CD14-positive monocyte (primary cell): ENCODE measurements at regions not wholly inside any gene's neighbourhood (a gene's known extent, or its start where the extent isn't known, plus 50 kb on each side); places are given as distances from the start of the nearest gene placed in this dataset.

Experiments
- DNase-seq, 3 donors: peaks; one replicate each; pipeline ENCODE4 v3.0.0-alpha.2; 2011 to 2022
- H2AFZ ChIP-seq: 2 replicates; pipeline ENCODE4 v1.6.0; 2012; ENCODE audit warnings: mild to moderate bottlenecking, low read depth, low read length, inconsistent platforms; ENCODE audit not compliant: insufficient read depth, poor library complexity, severe bottlenecking
- H3K27ac ChIP-seq, 2 donors: 1 replicate in 1 of 2; 2 replicates in 1 of 2; pipeline ENCODE4 v1.5.1; 2012 to 2013; ENCODE audit warnings: low read length in 2 of 2, control low read depth in 1 of 2, inconsistent platforms in 1 of 2, low read depth in 1 of 2, mild to moderate bottlenecking in 1 of 2
- H3K27me3 ChIP-seq, 2 donors: one replicate each; pipeline versions ENCODE4 v1.6.0 to v1.6.1; 2011 to 2013; ENCODE audit warnings: low read length in 2 of 2; ENCODE audit not compliant: control insufficient read depth in 2 of 2, insufficient read depth in 2 of 2
- H3K36me3 ChIP-seq, 2 donors: replicated peaks in 1 of 2; 1 replicate in 1 of 2; 2 replicates in 1 of 2; pipeline versions ENCODE4 v1.5.1 to v1.6.1; 2012 to 2013; ENCODE audit warnings: low read length in 2 of 2, control low read depth in 1 of 2, inconsistent platforms in 1 of 2, mild to moderate bottlenecking in 1 of 2; ENCODE audit not compliant: insufficient read depth in 2 of 2, control insufficient read depth in 1 of 2
- H3K4me1 ChIP-seq, 2 donors: 1 replicate in 1 of 2; 2 replicates in 1 of 2; pipeline versions ENCODE4 v1.5.1 to v1.6.1; 2012 to 2013; ENCODE audit warnings: low read length in 2 of 2, control low read depth in 1 of 2, inconsistent platforms in 1 of 2, mild to moderate bottlenecking in 1 of 2, moderate library complexity in 1 of 2; ENCODE audit not compliant: insufficient read depth in 2 of 2, control insufficient read depth in 1 of 2
- H3K4me2 ChIP-seq: replicated peaks from 2 replicates; pipeline ENCODE3; 2012; ENCODE audit warnings: low read length, moderate library complexity, mild to moderate bottlenecking; ENCODE audit not compliant: poor library complexity, severe bottlenecking; ENCODE audit errors: extremely low read depth
- H3K4me3 ChIP-seq, 3 experiments: fragments of 200-600 bp in 1 of 3; sonication (generic) in 1 of 3; replicated peaks in 1 of 3; 1 replicate in 2 of 3; 2 replicates in 1 of 3; pipeline ENCODE4 v1.5.1; 2011 to 2013; ENCODE audit warnings: low read length in 3 of 3, mild to moderate bottlenecking in 3 of 3, control low read depth in 2 of 3, low read depth in 2 of 3, inconsistent platforms in 1 of 3, moderate library complexity in 1 of 3
- H3K79me2 ChIP-seq: 2 replicates; pipeline ENCODE4 v1.6.0; 2012; ENCODE audit warnings: mild to moderate bottlenecking, control low read depth, inconsistent platforms, low read length, moderate library complexity; ENCODE audit not compliant: insufficient read depth
- H3K9ac ChIP-seq: 2 replicates; pipeline ENCODE4 v1.6.0; 2017; ENCODE audit warnings: low read length, mild to moderate bottlenecking; ENCODE audit not compliant: insufficient read depth, poor library complexity, severe bottlenecking
- H3K9me3 ChIP-seq, 2 donors: replicated peaks in 1 of 2; 1 replicate in 1 of 2; 2 replicates in 1 of 2; pipeline versions ENCODE4 v1.5.1 to v1.6.1; 2012 to 2013; ENCODE audit warnings: low read length in 2 of 2, control low read depth in 1 of 2; ENCODE audit not compliant: control insufficient read depth in 1 of 2, insufficient read depth in 1 of 2
- H4K20me1 ChIP-seq: 2 replicates; pipeline ENCODE4 v1.6.0; 2012; ENCODE audit warnings: mild to moderate bottlenecking, low read length, control low read depth, moderate library complexity; ENCODE audit not compliant: insufficient read depth
- H3K27ac Mint-ChIP-seq, 7 donors: one replicate each; pipeline ENCODE4 v1.8.0; 2020; ENCODE audit warnings: mild to moderate bottlenecking in 7 of 7, mixed read lengths in 7 of 7, moderate library complexity in 6 of 7, inconsistent platforms in 2 of 7
- H3K27me3 Mint-ChIP-seq, 3 donors: one replicate each; pipeline ENCODE4 v1.8.0; 2021 to 2022; ENCODE audit warnings: low read depth in 3 of 3, mild to moderate bottlenecking in 3 of 3, mixed read lengths in 3 of 3, moderate library complexity in 3 of 3, inconsistent platforms in 1 of 3
- H3K36me3 Mint-ChIP-seq, 2 donors: one replicate each; pipeline ENCODE4 v1.8.0; 2020; ENCODE audit warnings: mixed read lengths in 2 of 2, inconsistent platforms in 1 of 2, mild to moderate bottlenecking in 1 of 2
- H3K4me1 Mint-ChIP-seq: one replicate; pipeline ENCODE4 v1.8.0; 2020; ENCODE audit warnings: mild to moderate bottlenecking, mixed read lengths
- H3K4me3 Mint-ChIP-seq, 2 donors: one replicate each; pipeline ENCODE4 v1.8.0; 2020; ENCODE audit warnings: mild to moderate bottlenecking in 2 of 2, mixed read lengths in 2 of 2, moderate library complexity in 1 of 2
- H3K9me3 Mint-ChIP-seq, 7 donors: one replicate each; pipeline ENCODE4 v1.8.0; 2020 to 2022; ENCODE audit warnings: mixed read lengths in 7 of 7, mild to moderate bottlenecking in 6 of 7, moderate library complexity in 6 of 7, inconsistent platforms in 2 of 7
- CTCF ChIP-seq: fragments of 200-600 bp; IDR thresholded peaks from one replicate; pipeline ENCODE4 v1.8.0; 2022; ENCODE audit warnings: antibody characterized with exemption, mild to moderate bottlenecking
- WGBS: methylation state at CpG from one replicate; pipeline ENCODE4 v1.1.5; 2013; ENCODE audit warnings: missing lambda C conversion rate; ENCODE audit not compliant: insufficient coverage; 5-methylcytosine and 5-hydroxymethylcytosine counted together
- intact Hi-C, 2 donors: fragments of 100-400 bp; cut with micrococcal nuclease; formaldehyde crosslinking; loops; one replicate each; pipeline versions ENCODE4 v1.15.0 to v1.15.1; 2023

DNA sequence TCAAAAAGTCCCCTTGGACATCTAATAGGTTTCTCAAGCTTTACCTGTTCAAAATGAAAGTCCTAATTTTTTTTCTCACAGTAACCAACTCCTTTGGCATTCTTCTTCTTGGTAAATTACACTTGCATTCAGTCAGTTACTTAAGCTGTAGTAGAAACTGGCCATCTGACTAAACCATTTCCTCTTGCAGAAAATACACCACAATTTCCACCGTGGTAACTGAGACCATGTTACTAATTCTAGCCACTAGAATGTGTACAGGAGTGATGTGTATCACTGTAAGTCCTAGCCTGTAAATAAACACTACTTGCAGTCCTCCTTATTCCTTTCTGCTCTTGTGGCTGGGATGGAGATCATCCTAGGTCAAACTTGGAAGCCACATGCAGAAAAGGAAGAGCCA lies 965.4 kb upstream of the TMPRSS15 start:
- Histone ChIP-seq H2AFZ (no peak overlapping the region), H3K79me2 (no peaks in the 10 kb centered on the region), H4K20me1 (no peaks in the 10 kb centered on the region), H3K9ac (no peak overlapping the region), H3K27ac (no peak overlapping the region), H3K27me3 (no peaks in the 10 kb centered on the region), H3K9me3 (peaks cover 0 to 3% of the 10 kb centered on the region in 2 donors), H3K4me3 (no peak overlapping the region), H3K4me1 (no peaks in the 10 kb centered on the region), H3K36me3 (no peaks in the 10 kb centered on the region), H3K4me2 (no peak overlapping the region)
- Mint-ChIP-seq H3K36me3 (no peaks in the 10 kb centered on the region), H3K4me3 (no peak overlapping the region), H3K27ac (no peak overlapping the region), H3K4me1 (no peaks in the 10 kb centered on the region), H3K9me3 (peaks cover 0 to 4% (median 0%) of the 10 kb centered on the region in 7 donors), H3K27me3 (peaks cover 0 to 2% (median 0%) of the 10 kb centered on the region in 3 donors)
- intact Hi-C loops = no loop called here
- no CpG with 5 or more reads among the region's 1 CpG for WGBS
- DNase-seq = no peak
- TF ChIP-seq CTCF = no peak

GRCh38 chr21:19392390-19392789 lies 988.8 kb upstream of the TMPRSS15 start:
- H2AFZ ChIP-seq = no peak overlapping the region
- H3K4me1 ChIP-seq = no peaks in the 10 kb centered on the region

More at GRCh38 chr21:19392390-19392789, 988.8 kb upstream of the TMPRSS15 start:
- no peak for DNase-seq
- Mint-ChIP-seq H3K9me3 (peaks cover 0 to 4% (median 2%) of the 10 kb centered on the region in 7 donors), H3K4me3 (no peak overlapping the region), H3K27ac (no peak overlapping the region), H3K27me3 (no peaks in the 10 kb centered on the region), H3K36me3 (no peaks in the 10 kb centered on the region), H3K4me1 (no peaks in the 10 kb centered on the region)
- Histone ChIP-seq H3K27ac (no peak overlapping the region), H3K4me2 (no peak overlapping the region), H3K79me2 (no peaks in the 10 kb centered on the region), H3K9ac (no peak overlapping the region), H3K36me3 (no peaks in the 10 kb centered on the region), H4K20me1 (no peaks in the 10 kb centered on the region), H3K4me3 (no peak overlapping the region), H3K27me3 (no peaks in the 10 kb centered on the region), H3K9me3 (no peaks in the 10 kb centered on the region)
- intact Hi-C loops = no loop called here
- WGBS = 80% methylated on average over 1 of the region's 4 CpGs
- TF ChIP-seq CTCF = no peak
